GM19468 (cell line): ENCODE measurements at regions not wholly inside any gene's neighbourhood (a gene's known extent, or its start where the extent isn't known, plus 50 kb on each side); places are given as distances from the start of the nearest gene placed in this dataset.
"Not testable (repeated sequence)": the region's sequence is repeated elsewhere in the genome, so short reads cannot be mapped to it uniquely, and the experiment has no call there.

Experiments used
- ATAC-seq: cut with Tn5 transposase; IDR thresholded peaks from one replicate; pipeline ENCODE4 v1.9.1; 2021; ENCODE audit warnings: mild to moderate bottlenecking, moderate library complexity, moderate number of reproducible peaks; ENCODE audit not compliant: unreplicated experiment; ENCODE audit errors: extremely low read depth

DNA sequence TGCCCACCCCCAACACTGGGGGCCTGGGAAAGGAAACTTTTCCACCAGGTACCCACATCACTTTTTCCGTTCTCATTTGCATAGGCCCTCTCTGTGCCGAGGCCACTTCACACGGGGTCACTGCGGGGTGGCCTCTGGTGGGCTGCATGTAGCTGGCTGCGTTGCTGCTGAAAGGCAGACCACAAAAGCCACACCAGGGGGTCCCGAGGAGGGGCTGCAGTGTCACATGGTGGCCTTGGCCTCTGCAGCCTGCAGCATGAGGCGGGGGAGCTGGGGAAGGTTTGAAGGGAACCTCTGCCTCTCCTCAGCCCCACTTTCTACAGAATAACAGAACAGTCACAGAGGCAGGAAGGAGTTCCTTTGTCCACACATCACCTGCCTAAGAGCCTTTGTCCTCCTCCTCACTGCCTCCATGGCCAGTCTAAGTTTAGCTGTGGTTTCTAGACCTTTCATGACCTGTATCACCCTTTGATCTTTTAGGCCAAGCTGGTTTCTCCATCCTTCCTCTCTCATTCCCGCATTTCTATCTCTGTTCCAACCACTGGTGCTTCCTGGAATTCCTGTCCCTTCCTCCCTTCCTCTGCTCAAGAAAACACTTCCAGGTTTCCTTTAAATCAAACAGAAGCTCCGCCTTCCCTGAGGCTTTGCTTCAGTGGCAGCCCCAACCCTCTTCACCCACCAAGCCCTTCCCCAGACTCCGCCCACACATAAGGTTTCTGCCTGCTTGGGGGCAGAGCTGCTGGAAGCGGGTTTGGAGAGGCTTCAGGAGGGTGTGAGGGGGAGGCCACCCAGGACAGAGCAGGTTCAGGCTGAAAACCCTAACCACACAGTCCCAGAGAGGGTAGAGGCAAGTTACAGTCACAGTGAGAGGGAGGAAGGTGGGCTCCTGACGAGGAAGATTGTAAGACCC, 150.7 kb upstream of the TLE3 start:
- no peak for ATAC-seq

DNA sequence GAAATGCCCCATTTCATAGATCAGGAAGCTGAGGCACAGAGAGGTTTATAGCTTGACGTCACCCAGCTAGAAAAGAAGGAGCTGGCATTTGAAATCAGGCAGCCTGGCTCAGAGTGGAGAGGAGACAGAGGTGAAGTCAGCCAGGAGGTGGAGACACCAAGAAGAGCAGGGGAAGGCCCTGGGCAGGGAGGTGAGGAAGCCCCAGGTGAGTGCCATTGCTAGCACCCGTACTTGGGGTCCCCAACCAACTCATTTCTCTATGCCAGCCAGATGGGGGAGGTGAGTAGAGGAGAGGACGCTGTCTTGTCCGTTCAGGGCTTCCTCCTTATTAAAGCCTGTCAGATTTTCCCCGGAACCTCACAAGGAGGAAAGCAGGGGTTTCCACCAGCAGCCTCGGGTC, 149.6 kb upstream of the TLE3 start:
- no peak for ATAC-seq

DNA sequence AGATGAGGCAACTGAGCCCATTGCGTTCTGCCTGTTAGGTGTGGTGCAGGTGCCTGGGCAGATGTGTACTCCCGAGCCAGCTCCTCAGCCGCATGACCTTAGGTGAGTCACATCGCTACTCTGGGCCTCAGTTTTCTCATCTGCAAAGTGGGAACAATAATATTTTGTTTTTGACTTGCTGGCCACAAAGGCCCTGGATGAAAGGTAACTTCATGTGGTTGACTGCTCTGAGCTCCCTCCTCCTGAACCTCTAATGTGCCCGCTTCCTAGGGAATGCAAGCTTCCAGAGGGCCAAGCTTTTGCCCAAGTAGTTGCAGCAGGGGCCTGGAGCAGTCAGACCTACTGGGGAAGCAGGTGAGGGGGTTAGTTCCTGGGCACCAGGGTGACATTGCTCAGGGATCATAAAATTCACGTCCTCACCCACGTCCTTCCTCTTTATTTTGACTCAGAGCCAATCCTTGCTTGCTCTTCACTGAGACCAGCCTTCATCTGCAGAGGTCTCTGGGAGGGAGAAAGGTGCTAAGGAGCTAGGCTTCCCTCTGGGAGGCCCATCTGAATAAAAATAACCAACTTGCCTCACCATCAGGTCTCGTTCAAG, 149.0 kb upstream of the TLE3 start:
- no peak for ATAC-seq

DNA sequence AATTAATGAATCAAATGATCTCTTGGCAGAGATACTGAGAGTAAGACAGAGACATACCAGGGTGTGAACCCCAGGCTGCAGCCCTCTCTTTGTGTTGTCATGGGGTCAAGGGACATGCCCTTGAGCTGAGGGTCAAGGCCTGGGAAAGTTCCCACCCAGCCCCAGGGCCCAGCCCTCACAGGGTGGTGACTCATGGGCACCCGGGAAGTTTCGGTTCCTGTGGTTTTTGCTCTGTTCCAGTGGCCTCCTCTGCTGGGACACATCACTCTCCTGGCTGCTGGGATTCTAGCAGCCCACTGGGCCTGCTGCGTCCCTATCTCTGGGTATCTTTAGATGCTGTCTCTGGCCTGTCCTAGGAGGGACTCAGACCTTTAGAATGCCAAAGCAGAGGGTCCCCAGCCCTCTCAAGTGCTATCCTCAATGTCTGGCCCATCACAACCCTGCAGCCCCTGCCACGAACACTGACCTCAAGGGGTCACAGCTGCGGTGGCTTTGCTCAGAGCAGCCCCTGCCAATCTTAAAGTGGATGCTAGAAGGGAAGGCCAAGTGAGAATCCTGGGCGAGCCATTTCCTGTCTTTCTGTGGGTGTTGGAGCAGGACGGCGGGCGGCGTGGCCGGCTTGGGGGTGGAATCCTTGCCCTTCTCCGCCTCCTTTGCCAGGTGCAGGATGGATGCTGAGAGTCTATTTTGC, 148.4 kb upstream of the TLE3 start:
- no peak for ATAC-seq

DNA sequence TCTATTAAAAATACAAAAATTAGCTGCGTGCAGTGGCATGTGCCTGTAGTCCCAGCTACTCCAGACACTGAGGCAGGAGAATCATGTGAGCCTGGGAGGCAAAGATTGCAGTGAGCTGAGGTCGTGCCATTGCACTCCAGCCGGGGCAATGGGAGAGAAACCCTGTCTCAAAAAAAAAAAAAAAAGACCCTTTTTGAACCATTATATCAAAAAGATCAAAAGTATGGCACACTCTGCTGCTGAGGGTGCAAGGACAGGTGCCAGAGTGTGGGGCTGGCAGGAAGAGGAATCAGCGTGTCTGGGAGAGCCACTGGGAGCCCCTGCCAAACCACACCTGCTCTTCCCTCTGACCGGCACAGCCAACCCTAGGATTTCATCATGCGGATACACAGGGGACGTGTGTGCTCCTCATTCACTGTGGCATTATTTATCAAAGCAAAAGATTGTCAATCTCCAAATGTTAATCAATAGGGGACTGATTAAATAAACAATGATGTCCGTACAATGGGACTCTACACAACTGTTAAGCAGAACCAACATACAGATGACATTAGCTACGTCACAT, 147.3 kb upstream of the TLE3 start:
- no peak for ATAC-seq

DNA sequence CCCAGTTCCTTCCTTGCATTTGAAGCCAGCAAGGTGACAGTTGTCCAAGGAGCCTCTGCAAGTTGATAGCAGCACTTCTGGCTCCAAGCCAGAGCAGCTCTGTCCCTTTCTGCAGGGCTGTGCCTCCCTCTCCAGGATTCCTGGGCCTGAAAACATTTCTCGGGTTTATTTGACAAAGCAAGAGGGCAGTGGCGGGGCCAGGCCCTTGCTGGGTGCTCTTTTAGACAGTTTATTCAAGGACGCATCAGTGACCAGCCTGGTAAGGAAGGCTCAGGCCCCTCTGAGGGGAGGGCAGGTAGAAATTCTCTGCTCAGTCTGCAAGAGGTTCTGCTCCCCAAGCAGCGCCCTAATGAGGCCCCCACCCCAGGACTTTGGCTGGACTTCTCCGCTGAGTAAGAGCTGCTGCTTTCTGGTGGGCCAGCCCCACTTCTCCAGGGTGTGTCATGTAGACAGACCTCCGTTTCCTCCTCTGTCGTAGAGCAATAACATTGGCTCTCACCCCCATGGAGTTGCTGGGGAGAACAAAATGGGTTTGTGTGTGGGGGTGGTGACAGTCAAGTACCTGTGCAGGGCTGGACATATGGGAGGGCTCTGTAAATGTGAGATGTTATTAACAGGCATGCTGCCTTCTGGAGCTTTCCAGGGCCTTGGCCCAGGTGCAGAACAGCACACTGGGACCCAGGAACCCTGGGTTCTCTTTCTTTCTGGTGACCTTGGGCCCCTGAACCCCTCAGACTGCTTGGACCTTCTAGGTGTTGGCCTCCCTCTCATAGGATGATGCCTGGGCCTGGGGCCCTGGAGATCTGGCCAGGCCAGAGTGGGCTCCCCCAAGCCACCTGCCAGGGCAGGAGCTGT, 146.2 kb upstream of the TLE3 start:
- ATAC-seq = no peak

DNA sequence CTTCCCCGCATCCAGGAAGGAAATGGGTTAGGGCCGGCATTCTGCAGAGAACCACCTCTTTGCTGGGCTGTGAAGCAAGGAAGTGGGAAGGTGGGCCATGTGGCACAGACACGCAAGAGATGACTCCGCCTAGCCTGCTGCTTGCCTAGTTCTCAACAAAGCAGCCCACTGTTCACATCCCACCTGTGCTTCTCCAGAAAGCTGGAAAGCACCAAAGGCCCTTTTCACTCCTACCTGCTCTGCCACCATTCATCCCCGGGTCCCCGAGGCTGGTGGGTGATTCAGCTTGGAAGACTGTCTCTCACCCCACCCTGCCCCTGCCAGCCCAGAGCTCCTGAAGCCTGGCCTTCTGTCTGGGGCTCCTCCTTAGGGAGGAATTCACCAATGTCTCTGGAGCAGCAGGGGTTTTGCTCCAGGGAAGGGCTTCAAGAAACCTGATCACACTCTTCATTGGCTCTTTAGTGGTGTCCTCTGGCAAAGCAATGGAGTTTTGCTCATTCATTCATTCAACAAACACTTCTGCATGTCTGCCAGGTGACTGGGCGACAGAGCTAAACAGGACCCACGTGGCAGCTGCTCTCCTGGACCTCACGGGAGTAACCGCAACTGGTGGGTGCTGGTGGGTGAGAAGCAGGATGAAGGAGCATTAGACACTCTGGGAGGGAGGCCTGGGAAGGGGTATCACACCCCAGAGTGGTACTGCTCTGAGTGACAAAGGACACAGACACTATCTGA, 145.4 kb upstream of the TLE3 start:
- ATAC-seq = no peak

DNA sequence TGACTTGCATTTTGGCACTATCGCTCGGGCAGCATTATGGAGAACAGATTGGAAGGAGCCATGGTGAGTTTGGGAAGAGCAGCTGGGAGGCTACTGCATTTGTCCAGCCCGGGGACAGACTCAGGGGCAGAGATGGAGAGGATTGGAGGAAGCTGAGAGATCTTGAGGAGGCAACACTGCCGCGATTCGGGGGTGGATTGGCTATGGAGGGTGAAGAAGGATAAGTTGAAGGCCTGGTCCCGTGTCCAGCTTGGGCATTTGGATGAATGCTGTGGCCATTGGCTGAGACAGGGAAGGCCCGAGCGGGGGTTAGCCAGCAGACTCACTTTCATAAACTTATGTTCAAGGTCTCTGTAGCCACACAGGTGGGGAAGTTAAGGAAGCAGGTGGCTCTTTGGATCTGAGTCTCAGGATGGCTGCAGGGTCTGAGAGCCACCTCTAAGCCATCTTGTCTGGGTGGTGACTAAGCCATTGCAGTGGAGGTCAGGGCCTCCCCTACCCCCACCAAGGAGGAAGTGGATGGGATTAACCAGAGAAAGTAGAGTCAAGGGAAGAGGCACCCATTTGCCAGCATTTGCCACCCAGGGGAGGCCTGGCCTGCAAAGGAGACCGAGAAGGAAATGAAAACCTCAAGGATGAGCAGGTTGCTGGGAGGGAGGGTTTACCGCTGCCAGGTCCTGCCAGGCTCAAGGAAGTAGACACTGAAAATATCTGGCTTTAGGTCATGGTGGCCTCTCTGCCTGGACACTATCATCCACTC, 144.0 kb upstream of the TLE3 start:
- ATAC-seq = no peak

DNA sequence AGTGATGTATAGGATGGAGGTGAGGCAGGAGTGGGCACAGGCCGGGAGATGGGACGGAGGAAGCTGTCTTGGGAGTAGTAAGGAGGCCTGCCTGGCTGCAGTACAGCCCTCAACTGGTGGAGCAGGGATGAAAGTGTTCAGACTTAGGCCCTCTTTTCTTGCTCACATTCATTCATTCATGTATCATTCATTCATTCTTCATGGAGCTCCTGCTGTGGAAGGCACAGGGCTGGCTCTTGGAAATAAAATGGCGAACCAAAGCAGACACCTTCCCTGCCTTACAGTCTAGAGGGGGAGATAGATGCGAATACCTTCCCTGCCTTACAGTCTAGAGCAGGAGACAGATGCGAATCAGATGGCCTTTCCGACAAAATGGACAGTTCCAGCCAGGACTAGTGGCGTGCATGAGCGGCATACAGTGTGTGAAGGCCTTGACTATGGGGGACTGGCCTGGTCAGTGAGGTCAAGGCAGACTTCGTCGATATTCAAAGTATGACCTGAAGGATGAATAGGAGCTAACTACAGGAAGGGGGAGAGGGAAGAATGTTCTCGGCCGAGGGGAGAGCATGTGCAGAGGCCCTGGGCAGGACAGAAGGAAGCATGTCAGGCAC, 143.2 kb upstream of the TLE3 start:
- no peak for ATAC-seq

DNA sequence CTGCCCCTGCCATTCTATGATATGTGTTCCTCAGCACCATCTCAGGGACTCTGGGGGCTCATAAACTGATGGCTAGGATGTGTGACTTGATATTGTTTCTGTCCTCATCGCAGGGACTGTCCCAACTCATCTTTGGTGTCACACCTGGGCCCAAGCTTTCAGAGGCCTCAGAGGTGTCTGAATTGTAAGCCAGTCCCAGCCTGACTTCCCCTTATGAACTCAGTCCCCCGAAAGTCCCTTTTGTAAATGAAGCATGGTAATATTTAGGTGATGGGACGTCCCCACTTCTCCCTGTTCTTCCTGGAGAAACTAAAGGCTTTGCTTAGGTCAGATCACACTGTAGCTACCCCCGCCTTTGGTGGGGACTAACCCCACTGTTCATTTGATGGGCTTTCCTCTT, 142.4 kb upstream of the TLE3 start:
- no peak for ATAC-seq

DNA sequence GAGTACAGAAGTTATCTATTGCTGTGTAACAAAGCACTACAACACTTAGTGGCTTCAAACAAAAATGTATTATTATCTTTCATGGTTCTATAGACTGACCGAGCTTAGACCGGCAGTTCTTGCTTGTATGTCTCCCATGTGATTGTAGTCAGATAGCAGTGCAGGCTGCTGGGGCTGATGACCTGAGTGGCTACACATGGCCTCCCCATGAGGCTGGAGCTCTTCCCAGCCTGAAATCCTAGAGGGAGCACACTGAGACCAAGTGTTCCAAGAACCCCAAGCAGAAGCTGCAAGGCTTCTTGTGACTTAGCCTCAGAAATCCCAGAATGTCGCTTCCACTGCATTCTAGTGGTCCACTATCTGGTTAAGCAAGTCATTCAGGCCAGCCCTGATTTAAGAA, 141.2 kb upstream of the TLE3 start:
- ATAC-seq = no peak

DNA sequence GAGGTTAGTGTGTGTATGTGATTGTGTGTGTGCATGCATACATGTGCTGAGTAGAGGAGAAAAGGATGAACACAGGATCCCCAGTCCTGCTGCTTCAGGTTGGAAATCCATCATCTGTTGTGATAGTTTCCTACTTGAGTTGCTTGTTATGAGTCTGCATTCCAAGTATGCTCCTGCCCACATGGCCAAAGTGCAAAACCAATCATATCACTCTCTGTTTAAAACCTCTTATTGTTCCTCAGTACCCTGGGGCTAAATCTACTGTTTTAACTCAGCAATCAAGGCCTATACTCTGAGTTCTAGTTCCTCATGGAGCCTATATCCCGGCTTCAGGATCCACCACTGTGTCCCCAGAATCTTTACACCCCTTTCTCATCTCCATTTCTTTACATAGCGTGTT, 139.9 kb upstream of the TLE3 start:
- no peak for ATAC-seq

DNA sequence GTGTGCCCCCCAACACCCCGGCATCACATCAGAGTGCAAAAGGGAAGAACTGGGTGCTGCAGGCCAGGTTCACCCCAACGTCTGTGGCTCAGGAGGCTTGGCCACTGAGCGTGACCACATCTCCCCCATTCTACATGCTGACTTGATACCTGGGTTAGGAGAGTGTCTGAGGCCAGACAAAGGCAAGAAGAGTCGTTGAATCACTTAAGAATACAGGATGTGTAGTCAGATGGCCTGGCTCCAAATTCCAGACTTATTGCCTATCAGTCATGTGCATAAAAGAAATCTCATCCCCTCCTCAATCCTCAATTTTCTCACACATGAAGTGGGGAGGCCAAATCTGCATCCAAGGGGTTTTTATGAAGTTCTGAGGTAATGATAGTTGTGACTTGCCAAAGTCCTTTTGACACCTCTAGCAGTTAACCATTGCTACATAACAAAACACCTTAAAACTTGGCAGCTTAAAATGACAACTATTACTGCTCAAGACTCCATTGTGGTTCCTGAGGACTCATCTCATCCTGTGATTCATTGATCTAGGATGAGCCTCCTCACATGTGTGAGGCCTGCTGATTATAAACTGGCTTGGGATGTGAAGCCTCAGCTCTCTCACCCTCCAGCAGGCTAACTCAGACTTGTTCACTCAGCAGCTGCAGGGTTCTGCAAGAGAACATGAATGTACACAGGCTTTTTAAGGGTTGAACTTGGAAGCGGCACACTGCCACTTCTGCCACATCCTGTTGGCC, 138.8 kb upstream of the TLE3 start:
- ATAC-seq = no peak

DNA sequence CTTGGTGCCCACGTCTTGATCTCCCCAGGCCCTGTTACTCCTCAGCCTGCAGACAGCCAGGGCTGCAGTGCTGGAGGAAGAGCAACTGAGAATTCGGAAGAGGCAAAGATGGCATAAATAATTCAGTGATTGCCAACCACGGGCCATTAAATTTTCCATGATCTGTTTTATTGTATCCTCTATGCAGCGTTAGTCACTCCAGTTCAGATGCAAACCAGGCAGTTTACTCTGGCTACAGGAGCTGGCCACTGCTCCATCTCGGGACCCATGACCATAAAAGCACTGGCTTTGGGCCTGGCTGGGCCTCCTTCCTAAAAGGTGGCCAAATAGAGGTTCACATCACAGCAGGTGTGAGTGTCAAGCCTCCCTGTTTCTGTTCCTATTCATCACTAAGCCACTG, 137.6 kb upstream of the TLE3 start:
- ATAC-seq = no peak

DNA sequence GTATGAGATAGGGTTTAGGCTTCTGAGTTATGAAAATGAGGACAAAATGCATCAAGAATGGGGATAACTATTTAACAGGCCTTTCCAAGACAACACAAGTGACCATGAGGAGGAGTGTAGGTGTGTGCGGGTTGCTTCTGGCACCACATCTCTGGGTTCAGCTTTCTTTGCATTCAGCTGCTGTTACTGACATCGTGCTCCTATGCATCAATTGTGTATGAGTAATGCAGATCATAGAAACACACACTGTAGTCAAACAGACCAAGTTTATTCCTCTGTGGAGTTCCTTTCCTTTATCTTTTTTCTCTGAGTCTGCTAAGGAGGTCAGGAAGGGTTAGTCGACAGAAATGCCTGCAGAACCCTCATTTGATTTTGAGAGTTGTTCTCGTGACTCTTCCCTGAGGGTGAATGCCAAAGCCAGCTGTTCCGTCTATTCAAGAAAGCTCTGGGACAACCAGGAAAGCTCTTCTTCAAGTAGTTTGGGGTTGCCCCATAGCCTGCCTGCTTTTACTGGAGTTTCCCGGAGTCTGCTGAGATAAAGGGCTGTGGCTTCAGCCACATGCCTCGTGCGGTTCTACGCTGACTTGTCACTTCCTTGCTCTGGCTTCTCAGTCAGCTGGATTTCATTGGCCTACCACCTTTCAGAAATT, 136.7 kb upstream of the TLE3 start:
- ATAC-seq = no peak

DNA sequence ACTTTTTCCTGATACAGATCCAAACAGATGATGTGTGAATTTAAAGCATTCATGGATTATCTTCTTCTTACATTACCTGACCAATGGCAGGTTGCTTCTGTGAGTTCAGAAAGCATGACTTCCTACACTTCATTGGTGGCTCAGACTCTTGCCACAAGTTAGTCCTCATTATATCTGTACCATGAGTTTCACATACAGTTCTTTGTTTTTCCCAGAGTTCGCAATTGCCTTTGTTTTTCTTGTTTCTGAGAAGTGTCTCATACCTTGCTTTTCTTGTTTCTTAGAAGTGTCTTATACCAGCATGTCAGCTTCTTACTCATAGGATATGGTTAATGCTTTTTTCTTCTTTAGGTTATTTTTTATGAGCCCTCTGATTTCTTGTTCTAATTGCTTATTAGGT, 133.8 kb upstream of the TLE3 start:
- no peak for ATAC-seq

DNA sequence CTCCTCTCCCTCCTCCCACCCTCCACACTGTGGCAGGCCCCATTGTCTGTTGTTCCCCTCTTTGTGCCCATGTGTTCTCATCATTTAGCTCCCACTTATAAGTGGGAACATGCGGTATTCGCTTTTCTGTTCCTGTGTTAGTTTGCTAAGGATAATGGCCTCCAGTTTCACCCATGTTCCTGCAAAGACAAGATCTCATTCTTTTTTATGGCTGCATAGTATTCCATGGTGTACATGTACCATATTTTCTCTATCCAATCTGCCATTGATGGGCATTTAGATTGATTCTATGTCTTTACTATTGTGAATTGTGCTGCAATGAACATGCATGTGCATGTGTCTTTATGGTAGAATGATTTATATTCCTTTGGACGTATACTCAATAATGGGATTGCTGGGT, 130.2 kb upstream of the TLE3 start:
- ATAC-seq = not testable (repeated sequence)
